ENCODE measurements at regions not wholly inside any gene's neighbourhood (a gene's known extent, or its start where the extent isn't known, plus 50 kb on each side); places are given as distances from the start of the nearest gene placed in this dataset.
"Not testable (repeated sequence)": the region's sequence is repeated elsewhere in the genome, so short reads cannot be mapped to it uniquely, and the experiment has no call there.

DNA sequence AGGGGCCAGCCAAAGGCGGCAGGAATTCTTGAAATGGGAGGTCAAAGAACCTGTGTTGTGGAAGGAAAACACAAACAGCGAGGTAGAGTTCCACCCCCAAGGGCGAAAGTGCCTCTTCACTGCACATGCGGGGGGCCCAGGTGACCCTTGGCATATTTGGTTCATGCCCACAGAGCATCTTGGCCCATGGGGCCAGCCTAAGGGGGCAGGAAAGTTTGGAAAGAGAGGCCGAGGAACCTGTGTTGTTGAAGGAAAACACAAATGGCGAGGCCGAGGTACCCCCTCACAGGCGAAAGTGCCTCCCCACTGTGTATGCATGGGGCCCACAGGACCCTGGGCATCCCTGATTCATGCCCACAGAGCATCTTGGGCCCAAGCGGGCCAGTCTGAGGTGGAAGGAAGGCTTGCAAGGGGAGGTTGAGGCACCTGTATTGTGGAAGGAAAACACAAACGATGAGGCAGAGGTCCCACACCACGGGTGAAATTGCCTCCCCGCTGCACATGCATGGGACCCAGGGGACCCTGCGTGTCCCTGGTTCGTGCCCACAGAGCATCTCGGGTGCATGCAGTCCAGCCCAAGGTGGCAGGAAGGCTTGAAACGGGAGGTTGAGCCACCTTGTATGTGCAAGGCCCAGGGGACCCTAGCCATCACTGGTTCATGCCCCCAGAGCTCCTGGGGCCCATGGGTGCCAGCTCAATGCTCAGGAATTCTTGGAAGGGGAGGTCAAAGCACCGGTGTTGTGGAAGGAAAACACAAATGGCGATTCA, 384.1 kb downstream of the ALG10 start:
- no peak for DNase-seq (ENCODE audit: low read depth in 4 of 6, low spot score in 6 of 6)
- peaks cover 11% of the 10 kb centered on the region for H3K9me3 ChIP-seq (ENCODE audit: control insufficient read depth, insufficient read depth, low read length)
- WGBS (ENCODE audit: insufficient coverage): 74% methylated on average over 18 of the region's 18 CpGs

DNA sequence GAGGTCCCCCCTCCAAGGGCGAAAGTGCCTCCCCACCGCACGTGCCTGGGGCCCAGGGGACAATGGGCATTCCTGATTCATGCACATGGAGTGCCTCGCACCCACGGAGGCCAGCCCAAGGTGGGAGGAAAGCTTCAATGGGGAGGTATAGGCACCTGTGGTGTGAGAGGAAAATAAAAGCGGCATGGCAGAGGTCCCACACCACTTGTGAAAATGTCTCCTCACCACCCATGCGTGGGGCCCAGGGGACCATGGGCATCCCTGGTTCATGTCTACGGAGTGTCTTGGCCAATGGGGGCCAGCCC, 384.7 kb downstream of the ALG10 start:
- no peaks in the 10 kb centered on the region for H3K4me1 ChIP-seq (ENCODE audit: control insufficient read depth, insufficient read depth, low read length)
- no peak overlapping the region for H3K4me3 ChIP-seq (ENCODE audit: low read depth, low read length)
- H3K36me3 ChIP-seq (ENCODE audit: control insufficient read depth, insufficient read depth, low read length): no peaks in the 10 kb centered on the region
- no peak overlapping the region for H3K27ac ChIP-seq (ENCODE audit: low read depth, low read length)
- no peaks in the 10 kb centered on the region for H3K27me3 ChIP-seq (ENCODE audit: control insufficient read depth, insufficient read depth, low read length)
- DNase-seq (ENCODE audit: low read depth in 4 of 6, low spot score in 6 of 6): no peak
- peaks cover 9% of the 10 kb centered on the region for H3K9me3 ChIP-seq (ENCODE audit: control insufficient read depth, insufficient read depth, low read length)
- 69% methylated on average over 7 of the region's 8 CpGs for WGBS (ENCODE audit: insufficient coverage)

More for the DNA sequence above, 384.1 kb downstream of the ALG10 start:
- no peak overlapping the region for H3K4me3 ChIP-seq (ENCODE audit: low read depth, low read length)
- no peak overlapping the region for H3K27ac ChIP-seq (ENCODE audit: low read depth, low read length)
- H3K4me1 ChIP-seq (ENCODE audit: control insufficient read depth, insufficient read depth, low read length): no peaks in the 10 kb centered on the region
- H3K36me3 ChIP-seq (ENCODE audit: control insufficient read depth, insufficient read depth, low read length): no peaks in the 10 kb centered on the region
- H3K27me3 ChIP-seq (ENCODE audit: control insufficient read depth, insufficient read depth, low read length): no peaks in the 10 kb centered on the region

DNA sequence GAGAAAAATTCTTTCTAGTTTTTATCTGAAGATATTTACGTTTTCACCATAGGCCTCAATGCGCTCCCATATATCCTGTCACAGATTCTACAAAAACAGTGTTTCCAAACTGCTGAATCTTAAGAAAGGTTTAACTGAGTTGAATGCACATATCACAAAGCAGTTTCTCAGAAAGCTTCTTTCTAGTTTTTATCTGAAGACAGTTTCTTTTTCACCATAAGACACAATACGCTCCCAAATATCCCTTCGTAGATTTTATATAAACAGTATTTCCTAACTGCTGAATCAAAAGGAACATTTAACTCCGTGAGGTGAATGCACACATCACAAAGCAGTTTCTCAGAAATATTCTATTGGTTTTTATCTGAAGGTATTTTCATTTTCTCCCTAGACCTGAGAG, 385.5 kb downstream of the ALG10 start:
- no peak for DNase-seq (ENCODE audit: low read depth in 4 of 6, low spot score in 6 of 6)
- Histone ChIP-seq H3K4me1 (ENCODE audit: control insufficient read depth, insufficient read depth, low read length) (no peaks in the 10 kb centered on the region), H3K27me3 (ENCODE audit: control insufficient read depth, insufficient read depth, low read length) (no peaks in the 10 kb centered on the region), H3K27ac (ENCODE audit: low read depth, low read length) (no peak overlapping the region), H3K9me3 (ENCODE audit: control insufficient read depth, insufficient read depth, low read length) (peaks cover 10% of the 10 kb centered on the region), H3K4me3 (ENCODE audit: low read depth, low read length) (no peak overlapping the region), H3K36me3 (ENCODE audit: control insufficient read depth, insufficient read depth, low read length) (no peaks in the 10 kb centered on the region)
- 90% methylated on average over 2 of the region's 5 CpGs for WGBS (ENCODE audit: insufficient coverage)

DNA sequence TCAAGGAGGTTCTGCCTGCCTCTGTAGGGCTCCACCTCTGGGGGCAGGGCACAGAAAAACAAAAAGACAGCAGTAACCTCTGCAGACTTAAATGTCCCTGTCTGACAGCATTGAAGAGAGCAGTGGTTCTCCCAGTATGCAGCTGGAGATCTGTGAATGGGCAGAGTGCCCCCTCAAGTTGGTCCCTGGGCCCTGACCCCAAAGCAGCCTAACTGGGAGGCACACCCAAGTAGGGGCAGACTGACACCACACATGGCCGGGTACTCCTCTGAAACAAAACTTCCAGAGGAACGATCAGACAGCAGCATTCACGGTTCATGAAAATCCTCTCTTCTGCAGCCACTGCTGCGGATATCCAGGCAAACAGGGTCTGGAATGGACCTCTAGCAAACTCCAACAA, 409.2 kb downstream of the ALG10 start:
- DNase-seq (ENCODE audit: low read depth in 4 of 6, low spot score in 6 of 6): not testable (repeated sequence)

More for the DNA sequence above, 409.2 kb downstream of the ALG10 start:
- not testable (repeated sequence) for H3K4me1 ChIP-seq (ENCODE audit: control insufficient read depth, insufficient read depth, low read length); H3K27ac ChIP-seq (ENCODE audit: low read depth, low read length); H3K36me3 ChIP-seq (ENCODE audit: control insufficient read depth, insufficient read depth, low read length); H3K9me3 ChIP-seq (ENCODE audit: control insufficient read depth, insufficient read depth, low read length); H3K27me3 ChIP-seq (ENCODE audit: control insufficient read depth, insufficient read depth, low read length); H3K4me3 ChIP-seq (ENCODE audit: low read depth, low read length)
- WGBS (ENCODE audit: insufficient coverage): 66% methylated on average over 2 of the region's 4 CpGs

Small RNA genes in the stretch of these regions (small RNA-seq; reads per million reads assigned to genes)
- gene RNA5SP357 (ENCODE audit: low replicate concordance): 0.63 reads per million, percentile 65 among the genes with 10 or more reads in this experiment
